ENCODE measurements at regions not wholly inside any gene's neighbourhood (a gene's known extent, or its start where the extent isn't known, plus 50 kb on each side); places are given as distances from the start of the nearest gene placed in this dataset.

GRCh38 chr7:85570898-85571297, 384.0 kb upstream of the SEMA3D start:
- Mint-ChIP-seq H3K4me1 (ENCODE audit: low read depth, unreplicated experiment) (no peaks in the 10 kb centered on the region), H3K4me3 (ENCODE audit: unreplicated experiment) (no peak overlapping the region), H3K9me3 (ENCODE audit: unreplicated experiment) (no peaks in the 10 kb centered on the region), H3K36me3 (ENCODE audit: insufficient read depth, unreplicated experiment) (no peaks in the 10 kb centered on the region), H3K27ac (ENCODE audit: unreplicated experiment) (no peak overlapping the region), H3K27me3 (ENCODE audit: insufficient read depth, unreplicated experiment) (no peaks in the 10 kb centered on the region)
- POLR2A ChIA-PET = no interaction called here
- Histone ChIP-seq H3K4me1 (no peaks in the 10 kb centered on the region), H3K4me3 (ENCODE audit: low read depth, low read length) (no peak overlapping the region), H3K9me3 (no peaks in the 10 kb centered on the region), H3K36me3 (ENCODE audit: control insufficient read depth, insufficient read depth, low read length) (no peaks in the 10 kb centered on the region), H3K27me3 (replicated peaks; ENCODE audit: control insufficient read depth, insufficient read depth, low read length) (no peaks in the 10 kb centered on the region)
- CTCF ChIA-PET = no interaction called here
- TF ChIP-seq CTCF (IDR thresholded peaks at IDR 0.05; ENCODE audit: insufficient read depth in 1 of 2, low read depth in 1 of 2, low read length in 1 of 2, severe bottlenecking in 1 of 2, unreplicated experiment in 1 of 2) = no peak
- DNase-seq = no peak
- intact Hi-C loops (cut with micrococcal nuclease; ENCODE audit: unreplicated experiment) = no loop called here
- BruUV-seq (replicated peaks) = no TSS peak

GRCh38 chr7:85567983-85568382, 381.1 kb upstream of the SEMA3D start:
- Mint-ChIP-seq H3K4me1 (ENCODE audit: low read depth, unreplicated experiment) (no peaks in the 10 kb centered on the region), H3K9me3 (ENCODE audit: unreplicated experiment) (no peaks in the 10 kb centered on the region), H3K36me3 (ENCODE audit: insufficient read depth, unreplicated experiment) (no peaks in the 10 kb centered on the region), H3K27ac (ENCODE audit: unreplicated experiment) (no peak overlapping the region), H3K27me3 (ENCODE audit: insufficient read depth, unreplicated experiment) (no peaks in the 10 kb centered on the region), H3K4me3 (ENCODE audit: unreplicated experiment) (no peak overlapping the region)
- no peak overlapping the region for H3K4me3 ChIP-seq (ENCODE audit: low read depth, low read length)
- H3K27me3 ChIP-seq (replicated peaks; ENCODE audit: control insufficient read depth, insufficient read depth, low read length) = no peaks in the 10 kb centered on the region
- no peaks in the 10 kb centered on the region for H3K36me3 ChIP-seq (ENCODE audit: control insufficient read depth, insufficient read depth, low read length)
- no peak for TF ChIP-seq CTCF (IDR thresholded peaks at IDR 0.05; ENCODE audit: insufficient read depth in 1 of 2, low read depth in 1 of 2, low read length in 1 of 2, severe bottlenecking in 1 of 2, unreplicated experiment in 1 of 2)
- DNase-seq = no peak
- ChIA-PET POLR2A (no interaction called here), CTCF (no interaction called here)
- no peaks in the 10 kb centered on the region for H3K4me1 ChIP-seq
- intact Hi-C loops (cut with micrococcal nuclease; ENCODE audit: unreplicated experiment) = no loop called here
- BruUV-seq (replicated peaks) = no TSS peak
- H3K9me3 ChIP-seq = no peaks in the 10 kb centered on the region

GRCh38 chr7:85566095-85566794, 379.4 kb upstream of the SEMA3D start:
- no peaks in the 10 kb centered on the region for H3K27me3 Mint-ChIP-seq (ENCODE audit: insufficient read depth, unreplicated experiment)
- H3K9me3 ChIP-seq = no peaks in the 10 kb centered on the region
- ChIA-PET CTCF (no interaction called here), POLR2A (no interaction called here)
- intact Hi-C loops (cut with micrococcal nuclease; ENCODE audit: unreplicated experiment) = no loop called here
- no TSS peak for BruUV-seq (replicated peaks)
- no peaks in the 10 kb centered on the region for H3K4me1 Mint-ChIP-seq (ENCODE audit: low read depth, unreplicated experiment)
- no peaks in the 10 kb centered on the region for H3K4me1 ChIP-seq
- H3K36me3 ChIP-seq (ENCODE audit: control insufficient read depth, insufficient read depth, low read length) = no peaks in the 10 kb centered on the region
- H3K4me3 ChIP-seq (ENCODE audit: low read depth, low read length) = no peak overlapping the region
- H3K4me3 Mint-ChIP-seq (ENCODE audit: unreplicated experiment) = no peak overlapping the region
- TF ChIP-seq CTCF (IDR thresholded peaks at IDR 0.05; ENCODE audit: insufficient read depth in 1 of 2, low read depth in 1 of 2, low read length in 1 of 2, severe bottlenecking in 1 of 2, unreplicated experiment in 1 of 2) = no peak
- H3K9me3 Mint-ChIP-seq (ENCODE audit: unreplicated experiment) = no peaks in the 10 kb centered on the region
- H3K27ac Mint-ChIP-seq (ENCODE audit: unreplicated experiment) = no peak overlapping the region
- H3K36me3 Mint-ChIP-seq (ENCODE audit: insufficient read depth, unreplicated experiment) = no peaks in the 10 kb centered on the region
- no peak for DNase-seq
- H3K27me3 ChIP-seq (replicated peaks; ENCODE audit: control insufficient read depth, insufficient read depth, low read length) = no peaks in the 10 kb centered on the region

All from Caco-2 (cell line).